ENCODE measurements at regions not wholly inside any gene's neighbourhood (a gene's known extent, or its start where the extent isn't known, plus 50 kb on each side); places are given as distances from the start of the nearest gene placed in this dataset.
"Not testable (repeated sequence)": the region's sequence is repeated elsewhere in the genome, so short reads cannot be mapped to it uniquely, and the experiment has no call there.

DNA sequence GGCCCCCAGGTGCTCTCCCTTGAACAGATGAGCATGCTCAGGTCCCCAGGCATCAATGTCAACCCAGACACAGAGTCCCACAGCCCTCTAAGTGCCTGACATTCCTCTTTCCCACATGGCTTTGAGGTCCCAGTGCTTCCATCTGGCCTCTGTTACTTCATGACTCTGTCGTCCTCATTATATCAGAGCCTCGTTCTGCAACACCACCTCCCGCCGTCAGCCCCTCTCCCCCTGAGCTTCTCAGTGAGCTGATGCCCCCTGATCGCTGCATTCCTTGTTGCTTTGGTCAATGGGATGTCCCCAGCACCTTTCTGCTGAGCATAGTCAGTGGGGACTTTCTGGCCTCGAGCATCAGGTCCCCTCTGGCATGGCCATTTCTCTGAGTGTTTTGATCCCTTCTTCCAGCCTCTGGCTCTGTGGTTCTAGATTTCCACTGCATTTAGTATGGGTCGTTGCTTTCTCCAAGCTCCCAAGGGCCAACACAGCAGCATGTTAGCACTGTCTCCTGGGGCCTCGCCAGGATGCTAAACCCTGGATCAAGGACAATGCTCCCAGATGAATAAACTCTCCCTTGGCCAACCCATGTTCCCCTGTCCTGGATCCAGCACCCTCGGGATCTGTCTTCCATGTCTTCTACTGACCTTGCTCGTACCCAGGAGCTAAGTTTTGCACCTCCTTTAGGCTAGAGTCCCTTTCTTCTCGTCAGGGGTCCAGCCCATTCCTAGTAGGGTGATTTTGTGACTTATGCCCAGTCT is 143.2 kb upstream of the TWIST2 start:
- DNase-seq: no peak

DNA sequence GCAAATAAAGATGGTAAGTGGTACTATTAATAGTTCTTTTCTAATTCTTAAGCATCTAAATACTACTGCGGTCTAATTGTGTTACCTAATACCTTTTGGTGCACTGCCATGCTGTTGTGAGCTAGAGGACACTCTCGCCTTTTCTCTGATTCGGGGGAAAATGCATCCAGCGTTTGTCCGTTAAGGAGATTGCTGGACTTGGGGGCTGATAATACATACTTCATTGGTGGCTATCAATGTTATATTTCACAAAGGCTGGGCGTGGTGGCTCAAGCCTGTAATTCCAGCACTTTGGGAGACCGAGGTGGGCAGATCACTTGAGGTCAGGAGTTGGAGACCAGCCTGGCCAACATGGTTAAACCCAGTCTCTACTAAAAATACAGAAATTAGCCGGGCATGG is 141.7 kb upstream of the TWIST2 start:
- DNase-seq: no peak

DNA sequence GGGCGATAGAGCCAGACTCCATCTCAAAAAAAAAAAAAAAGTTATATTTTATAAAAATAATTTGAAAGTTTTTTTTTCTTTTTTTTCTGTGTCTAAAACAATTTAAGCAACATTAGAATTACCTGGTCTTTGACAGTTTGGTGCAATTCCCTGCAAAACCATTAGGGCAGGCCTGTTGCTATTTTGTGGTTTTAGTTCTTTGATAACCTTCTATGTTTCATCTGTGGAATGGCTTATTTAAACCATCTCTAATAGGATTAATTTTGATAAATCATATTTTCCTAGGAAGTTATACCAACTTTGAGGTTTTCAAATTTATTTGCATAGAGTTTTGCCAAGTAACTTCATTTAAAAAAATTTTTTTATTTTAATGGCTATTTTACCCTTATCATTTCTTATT is 141.2 kb upstream of the TWIST2 start:
- DNase-seq: no peak

DNA sequence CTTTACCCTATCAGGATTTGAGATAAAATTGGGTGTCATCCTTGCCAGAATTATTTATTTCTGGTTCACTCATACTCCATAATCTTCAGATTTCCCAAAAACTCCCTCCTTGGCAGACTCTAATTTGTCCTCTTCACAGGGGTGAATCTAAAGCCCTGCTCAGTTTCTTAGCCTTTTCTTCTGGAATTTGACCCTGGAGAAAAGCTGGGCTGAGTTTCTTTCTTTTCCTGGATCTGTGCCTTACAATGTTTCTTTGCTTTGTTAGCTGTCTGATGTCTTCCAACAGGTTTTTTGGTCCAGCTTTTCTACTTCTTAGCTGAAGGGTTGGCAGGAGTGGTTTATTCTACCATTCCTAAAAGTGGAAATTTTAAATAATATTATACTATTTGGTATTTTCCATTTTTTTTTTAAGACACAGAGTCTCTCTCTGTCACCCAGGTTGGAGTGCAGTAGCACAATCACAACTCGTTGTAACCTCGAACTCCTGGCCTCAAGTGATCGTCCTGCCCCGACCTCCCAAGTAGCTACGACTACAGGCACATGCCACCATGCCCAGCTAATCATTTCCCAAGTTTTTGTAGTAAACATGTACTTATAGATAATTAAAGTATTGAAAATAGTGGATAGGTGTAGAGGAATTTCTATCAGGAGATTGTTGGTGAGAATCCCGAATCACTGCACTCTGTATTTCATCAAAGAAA is 138.4 kb upstream of the TWIST2 start:
- no peak for DNase-seq

DNA sequence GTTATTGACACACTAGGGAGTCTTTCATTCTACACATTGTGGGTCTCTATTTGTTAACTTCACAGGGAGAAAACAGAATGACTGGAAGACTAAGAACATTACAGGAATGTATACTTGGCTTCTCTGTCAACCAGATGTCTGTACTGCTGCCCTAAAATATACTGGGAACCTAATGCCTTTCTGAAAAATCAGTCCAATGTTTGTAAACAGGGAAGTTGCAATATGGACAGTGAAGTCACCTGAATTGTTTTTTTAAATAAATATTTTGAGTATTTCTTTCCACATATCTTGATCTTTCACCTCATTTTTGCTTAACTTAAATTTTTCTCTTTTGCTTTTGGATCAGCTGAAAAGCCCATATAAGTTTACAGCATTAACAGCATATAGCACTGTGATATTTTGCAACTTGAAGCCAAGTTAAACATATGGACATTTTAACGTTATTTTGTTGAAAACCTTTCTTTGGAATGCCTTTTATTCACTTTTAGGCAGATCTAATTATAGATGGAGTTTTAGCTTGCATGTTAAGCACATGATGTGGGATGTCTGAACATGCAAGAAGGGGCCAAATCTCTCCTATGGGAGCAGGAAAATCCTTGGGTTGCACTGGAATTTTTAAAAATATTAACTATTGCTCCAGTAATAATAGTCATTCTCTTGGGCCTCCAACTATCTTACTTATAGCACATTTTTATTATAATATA is 137.7 kb upstream of the TWIST2 start:
- DNase-seq: no peak

DNA sequence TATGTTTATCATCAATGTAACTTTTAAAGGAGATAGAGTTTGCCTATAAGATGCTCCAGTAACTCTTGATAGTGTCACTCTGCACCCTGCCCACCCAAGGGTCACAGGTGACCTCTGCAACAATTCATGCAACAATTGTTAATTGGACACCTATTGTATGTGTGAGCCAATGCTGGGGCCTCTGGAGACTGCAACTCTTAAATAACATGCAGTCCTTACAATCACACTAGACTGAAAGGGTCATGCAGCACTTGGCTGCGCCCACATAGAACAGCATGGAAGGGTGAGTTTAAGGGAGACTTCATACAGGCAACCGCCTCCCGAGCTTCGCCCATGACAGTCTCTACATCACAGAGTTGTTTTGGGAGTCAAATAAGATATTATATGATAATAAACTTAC is 137.1 kb upstream of the TWIST2 start:
- DNase-seq: no peak

DNA sequence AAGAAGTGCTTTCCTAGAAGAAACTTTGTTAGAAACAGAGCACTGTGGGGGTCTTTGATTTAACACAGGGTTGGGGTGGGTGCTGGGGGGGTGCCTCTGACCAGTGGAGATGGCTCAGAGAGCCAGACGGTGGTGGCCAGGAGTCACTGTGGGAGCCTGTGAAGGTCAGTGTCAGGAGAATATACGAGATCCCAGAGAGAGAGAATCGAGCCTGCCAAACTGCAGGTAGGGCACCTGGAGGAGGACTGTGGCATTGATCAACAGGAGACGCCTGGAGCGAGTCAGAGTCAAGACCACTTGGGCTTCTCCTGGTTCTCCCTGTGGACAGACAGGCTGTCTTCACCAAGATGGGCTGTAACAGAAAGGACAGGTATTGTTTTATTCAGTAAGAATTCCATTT is 136.5 kb upstream of the TWIST2 start:
- DNase-seq: no peak

DNA sequence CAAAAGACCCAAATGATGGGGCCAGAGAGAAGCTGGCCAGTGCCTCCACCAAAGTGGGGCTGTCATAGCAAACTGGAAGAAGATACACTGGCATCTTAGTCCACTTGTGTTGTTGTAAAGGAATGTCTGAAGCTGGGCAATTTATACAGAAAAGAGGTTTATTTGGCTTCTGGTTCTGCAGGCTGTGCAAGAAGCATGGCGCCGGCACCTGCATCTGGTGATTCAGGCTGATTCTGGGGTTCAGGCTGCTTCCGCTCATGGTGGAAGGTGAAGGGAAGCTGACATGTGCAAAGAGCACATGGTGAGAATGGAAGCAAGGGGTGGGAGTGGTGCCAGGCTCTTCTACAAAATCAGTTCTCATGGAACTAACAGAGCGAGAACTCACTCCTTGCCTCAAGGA is 135.9 kb upstream of the TWIST2 start:
- DNase-seq: no peak

DNA sequence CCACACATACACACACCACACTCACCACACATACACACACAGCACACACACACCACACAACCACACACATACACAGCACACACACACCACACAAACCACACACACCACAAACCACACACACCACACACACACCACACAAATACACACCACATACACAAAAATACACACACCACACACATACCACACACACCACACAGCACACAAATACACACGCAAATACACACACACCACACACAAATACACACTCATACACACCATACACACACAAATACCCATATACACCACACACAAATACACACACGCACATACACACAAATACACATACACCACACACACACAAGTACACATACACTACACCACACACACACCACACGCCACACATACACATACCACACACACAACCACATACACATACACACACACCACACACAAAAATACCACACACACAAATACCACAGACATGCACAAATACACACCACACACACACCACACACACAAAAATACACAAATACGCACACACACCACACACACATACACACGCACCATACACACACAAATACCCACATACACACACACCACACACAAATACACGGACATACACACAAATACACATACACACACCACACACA is 134.6 kb upstream of the TWIST2 start:
- DNase-seq: no peak

DNA sequence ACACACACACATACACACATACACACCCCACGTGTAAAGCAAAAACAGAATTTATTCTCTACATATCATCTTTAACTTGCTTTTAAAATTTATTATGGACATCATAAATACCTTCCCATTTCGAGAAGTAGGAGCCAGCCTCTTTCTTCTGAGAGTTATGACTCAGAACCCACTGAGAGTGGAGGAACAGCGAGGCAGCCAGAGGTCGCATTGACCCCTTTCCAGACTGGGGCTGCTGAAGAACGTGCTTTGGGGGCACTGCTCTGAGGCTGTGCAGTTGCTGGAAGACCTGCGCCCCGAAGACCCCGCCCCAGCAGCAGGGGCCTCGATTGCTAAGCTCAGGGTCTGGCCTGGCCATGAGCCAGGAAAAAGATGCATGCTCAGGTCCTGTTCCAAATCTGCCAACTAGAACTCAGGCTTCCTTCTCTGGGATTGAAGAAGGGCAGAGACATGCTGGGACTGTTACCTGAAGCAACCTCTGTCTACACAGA is 133.8 kb upstream of the TWIST2 start:
- DNase-seq: no peak

DNA sequence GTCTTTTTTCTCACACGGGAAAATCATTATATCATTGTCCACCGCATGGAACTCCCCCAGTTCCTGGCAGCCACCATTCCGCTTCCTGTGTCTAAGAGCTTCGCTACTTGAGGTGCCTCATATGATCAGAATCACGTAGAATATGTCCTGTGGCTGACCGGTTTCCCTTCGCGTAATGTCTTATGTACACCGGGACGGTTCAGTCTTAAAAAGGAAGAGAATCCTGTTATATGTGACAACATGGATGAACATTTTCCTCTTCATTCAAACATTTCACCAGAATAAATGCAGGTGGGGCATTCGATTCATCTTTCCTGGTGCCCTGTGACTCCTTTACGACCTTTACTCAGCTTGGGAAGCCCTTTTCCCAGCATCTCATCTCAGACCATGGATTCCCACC is 131.7 kb upstream of the TWIST2 start:
- no peak for DNase-seq

DNA sequence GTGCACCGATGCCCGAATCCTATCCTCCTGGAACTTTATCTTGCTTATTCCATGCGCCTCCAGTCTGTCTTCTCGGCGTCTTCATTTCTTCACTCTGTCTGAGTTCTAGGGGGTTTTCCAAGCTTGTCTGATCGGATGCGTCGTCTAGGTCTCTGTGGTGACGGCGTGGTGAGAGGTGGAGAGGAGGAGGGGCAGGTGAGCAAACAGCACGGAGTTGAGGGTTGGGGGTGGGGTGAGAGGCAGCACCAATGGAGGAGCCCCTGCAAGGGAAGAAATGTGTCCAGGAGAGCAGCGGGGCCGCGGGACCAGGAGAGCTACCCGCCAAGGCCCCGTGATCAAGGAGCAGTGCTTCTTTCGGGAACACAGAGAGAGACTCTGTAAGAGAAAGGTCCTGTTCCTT is 131.3 kb upstream of the TWIST2 start:
- DNase-seq: no peak

DNA sequence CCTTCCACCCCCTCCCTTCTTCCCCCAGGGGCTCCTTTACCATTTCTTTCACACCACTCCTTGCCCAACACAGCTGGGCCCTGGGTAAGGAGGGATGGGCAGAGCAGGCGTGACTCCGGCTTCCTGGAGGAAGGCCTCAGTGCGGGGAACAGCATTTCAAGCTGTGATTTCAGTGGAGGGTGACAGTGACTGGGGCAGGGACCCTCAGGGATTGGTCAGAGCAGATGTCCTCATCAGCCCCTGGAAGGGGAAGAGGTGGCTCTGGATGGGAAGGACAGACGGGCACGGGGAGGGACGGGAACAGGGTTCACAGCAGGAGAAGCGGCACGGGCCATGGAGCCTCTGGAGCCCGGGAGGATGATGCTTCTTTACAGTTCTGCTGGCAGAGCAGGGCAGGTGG is 130.8 kb upstream of the TWIST2 start:
- no peak for DNase-seq

DNA sequence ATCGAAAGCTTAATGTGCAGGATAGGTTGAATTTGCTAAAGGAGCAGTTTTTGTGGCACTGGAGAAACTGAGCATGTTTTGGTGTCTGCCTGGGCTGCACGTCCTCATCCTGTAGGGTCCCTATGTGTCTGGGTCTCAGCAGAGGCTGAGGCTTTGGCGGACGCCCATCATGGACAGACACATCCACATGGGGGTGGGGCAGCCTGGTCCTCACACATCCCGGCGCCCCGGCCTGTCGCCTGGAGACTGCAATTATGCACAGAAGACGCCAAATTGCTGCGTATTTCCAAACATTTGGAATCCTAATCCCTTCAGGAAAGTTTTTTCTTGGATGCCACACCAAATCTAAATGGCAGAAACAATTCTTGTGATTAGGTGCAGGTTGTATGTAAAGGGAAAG is 128.2 kb upstream of the TWIST2 start:
- no peak for DNase-seq

DNA sequence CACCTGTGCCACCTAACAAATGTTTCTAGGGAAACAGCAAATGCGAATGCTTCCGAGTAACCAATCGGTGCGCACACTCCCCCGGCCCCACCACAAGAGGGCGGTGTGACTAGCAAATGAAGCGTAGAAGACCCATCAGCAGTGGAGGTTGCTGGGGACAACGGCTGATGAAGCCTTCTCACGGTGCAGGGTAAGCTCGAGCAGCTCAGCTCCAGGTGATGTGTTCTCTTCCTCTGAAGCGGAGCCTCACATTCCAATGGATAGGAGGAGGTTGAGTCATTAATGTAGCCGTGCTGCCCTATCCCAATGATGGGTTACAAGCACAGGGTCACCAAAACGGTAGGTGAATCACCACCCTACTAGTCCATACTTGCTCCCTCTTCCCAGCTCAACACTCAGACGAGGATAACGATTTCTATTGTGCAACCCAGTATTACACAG is 127.6 kb upstream of the TWIST2 start:
- no peak for DNase-seq

DNA sequence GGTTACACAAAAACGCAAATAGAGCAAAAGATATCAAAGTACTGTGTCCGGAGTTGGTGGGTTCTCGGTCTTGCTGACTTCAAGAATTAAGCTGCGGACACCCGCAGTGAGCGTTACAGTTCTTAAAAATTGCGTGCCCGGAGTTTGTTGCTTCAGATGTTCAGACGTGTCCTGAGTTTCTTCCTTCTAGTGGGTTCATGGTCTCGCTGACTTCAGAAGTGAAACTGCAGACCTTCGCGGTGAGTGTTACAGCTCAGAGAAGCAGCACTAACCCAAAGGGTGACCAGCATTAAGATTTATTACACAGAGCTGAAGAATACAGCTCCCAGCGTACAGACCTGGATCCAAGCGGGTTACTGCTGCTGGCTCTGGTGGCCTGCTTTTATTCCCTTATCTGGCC is 125.7 kb upstream of the TWIST2 start:
- DNase-seq: no peak

DNA sequence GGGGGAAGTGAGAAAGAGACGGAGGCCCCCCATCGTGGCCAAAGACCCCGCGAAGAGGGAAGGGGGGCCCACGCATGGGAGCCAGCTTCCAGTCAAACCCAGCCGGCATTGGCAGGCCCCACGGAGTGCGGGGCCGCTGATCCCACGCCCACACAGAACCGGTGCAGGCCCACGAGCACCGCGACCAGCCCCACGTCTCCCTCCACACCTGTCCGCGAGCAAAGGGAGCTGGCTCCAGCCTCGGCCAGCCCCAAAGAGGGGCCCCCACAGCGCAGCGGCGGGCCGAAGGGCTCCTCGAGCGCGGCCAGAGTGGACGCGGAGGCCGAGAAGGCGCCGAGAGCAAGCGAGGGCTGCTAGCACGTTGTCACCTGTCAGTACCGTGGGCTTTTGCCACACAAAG is 125.0 kb upstream of the TWIST2 start:
- DNase-seq: no peak

DNA sequence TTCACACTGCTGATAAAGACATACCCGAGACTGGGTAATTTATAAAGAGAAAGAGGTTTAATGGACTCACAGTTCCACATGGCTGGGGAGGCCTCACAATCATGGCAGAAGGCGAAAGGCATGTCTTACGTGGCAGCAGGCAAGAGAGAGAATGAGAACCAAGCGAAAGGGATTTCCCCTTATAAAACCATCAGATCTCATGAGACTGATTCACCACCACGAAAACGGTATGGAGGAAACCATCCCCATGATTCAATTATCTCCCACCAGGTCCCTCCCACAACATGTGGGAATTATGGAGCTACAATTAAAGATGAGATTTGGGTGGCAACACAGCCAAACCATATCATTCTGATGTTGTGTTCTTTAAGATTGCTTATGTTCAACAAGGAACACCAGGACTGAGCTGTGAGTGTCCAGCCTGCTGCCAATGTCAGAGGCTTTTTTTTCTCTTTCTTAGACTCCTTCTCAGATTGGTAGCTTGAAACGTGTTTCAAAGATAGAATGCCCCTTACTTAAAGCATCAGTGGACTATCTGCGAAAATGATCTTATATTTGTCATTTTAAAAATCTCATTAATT is 124.1 kb upstream of the TWIST2 start:
- not testable (repeated sequence) for DNase-seq

DNA sequence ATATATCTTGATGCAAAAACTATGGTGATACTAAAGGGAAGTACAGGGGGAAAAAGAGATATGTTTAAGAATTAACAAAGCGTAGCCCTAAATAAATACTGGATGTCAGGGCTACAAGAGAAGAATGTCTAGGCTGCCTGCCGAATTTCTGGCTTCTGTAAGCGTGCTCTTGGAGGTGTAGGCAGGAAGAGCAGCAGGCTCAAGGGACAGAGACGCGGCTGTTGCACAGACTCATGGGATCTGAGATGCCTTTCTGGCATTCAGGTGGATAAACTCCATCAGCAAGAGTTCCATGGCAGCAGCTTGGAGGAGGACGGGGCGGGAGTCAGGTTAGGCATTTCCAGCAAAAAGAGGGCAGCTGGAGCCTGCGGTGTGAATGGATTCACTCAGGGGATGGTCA is 123.2 kb upstream of the TWIST2 start:
- DNase-seq: no peak

DNA sequence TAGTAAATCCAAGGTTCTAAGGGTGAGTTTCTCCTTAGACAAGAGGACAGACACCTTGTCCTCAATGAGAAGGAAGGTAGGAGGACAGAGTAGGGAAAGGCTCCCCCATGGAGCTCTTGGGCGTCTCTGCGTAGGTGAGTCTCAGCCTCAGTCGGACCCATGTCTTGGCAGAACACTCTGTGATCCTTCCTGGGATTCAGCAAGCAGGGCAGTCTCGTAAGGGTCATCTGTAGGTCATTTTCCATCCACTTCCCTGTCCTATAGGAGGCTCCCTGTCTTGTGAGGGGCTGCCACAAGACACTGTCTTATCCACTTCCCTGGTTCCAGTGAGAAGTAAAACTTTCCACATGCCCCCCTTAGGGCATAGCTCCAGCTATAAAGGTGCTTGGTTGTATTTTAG is 122.6 kb upstream of the TWIST2 start:
- no peak for DNase-seq

DNA sequence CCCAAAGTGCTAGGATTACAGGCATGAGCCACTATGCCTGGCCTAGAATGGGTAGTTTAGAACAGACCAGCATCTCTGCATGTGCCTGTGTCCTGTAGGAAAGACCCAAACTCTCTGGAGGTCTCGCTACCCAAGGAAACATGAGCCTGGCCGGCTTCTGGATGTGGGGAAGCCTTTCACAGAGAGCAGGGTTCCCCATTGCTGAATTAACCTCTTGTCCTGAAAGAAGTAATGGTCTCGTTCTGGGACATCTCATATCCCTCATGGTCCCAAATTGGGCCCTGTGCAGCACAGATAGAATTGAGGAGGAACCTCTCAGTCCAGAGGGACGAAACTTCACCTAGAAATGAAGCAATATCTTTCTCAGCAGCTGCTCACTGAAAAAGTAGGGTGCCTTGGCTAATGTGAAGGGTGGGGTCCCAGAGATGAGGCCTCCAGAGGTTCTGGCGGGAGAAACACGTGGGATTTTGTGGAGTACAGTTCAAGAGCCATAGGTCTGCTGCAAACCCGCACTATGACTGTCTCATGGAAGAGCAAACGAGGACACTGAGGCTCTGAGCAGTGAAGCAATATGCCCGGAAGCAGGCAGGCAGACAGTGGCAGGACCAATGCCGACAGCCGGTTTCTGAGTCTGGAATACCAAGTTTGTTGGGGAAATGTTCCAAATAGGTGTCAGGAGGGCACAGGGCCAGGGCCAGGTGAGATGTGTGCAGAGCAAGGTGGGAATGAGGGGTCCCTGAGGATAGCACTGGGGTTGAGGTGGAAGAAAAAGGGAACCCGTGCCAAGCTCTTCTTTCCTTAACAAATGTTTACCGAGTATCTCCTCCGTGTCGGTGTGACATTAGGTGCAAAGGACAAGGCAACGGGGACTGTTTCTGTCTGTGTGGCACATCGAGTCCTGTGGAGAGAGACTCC is 121.0 kb upstream of the TWIST2 start:
- DNase-seq: no peak
